ENCODE measurements at regions not wholly inside any gene's neighbourhood (a gene's known extent, or its start where the extent isn't known, plus 50 kb on each side); places are given as distances from the start of the nearest gene placed in this dataset.

- TF ChIP-seq EGR1 (IDR thresholded peaks at IDR 0.05; ENCODE audit: borderline replicate concordance, low read depth, low read length) (no peak), CTBP2 (IDR thresholded peaks at IDR 0.05; ENCODE audit: borderline replicate concordance, insufficient read depth, insufficient read length, low read length) (no peak), SP2 (IDR thresholded peaks at IDR 0.05; ENCODE audit: low read length) (no peak), FOSL1 (IDR thresholded peaks at IDR 0.05; ENCODE audit: insufficient read depth, low read depth, low read length) (no peak)
- no peak overlapping the region for H3K14ac ChIP-seq (ENCODE audit: insufficient read length)
- no peak overlapping the region for H3K9ac ChIP-seq (replicated peaks in 1 of 4; ENCODE audit: extremely low read depth in 1 of 4, low read depth in 3 of 4, low read length in 3 of 4)
- H4K5ac ChIP-seq (ENCODE audit: insufficient read length, low read depth, low read length), result no peak overlapping the region
- H3K4me2 ChIP-seq (ENCODE audit: insufficient read depth in 1 of 2, low read depth in 2 of 2, low read length in 2 of 2), result no peak overlapping the region
- no peak for DNase-seq (ENCODE audit: low read depth in 1 of 2, low spot score in 2 of 2)
- no peaks in the 10 kb centered on the region for H3K36me3 ChIP-seq (ENCODE audit: control insufficient read depth in 2 of 4, insufficient read depth in 4 of 4, low read length in 3 of 4)
- H3K9me3 ChIP-seq (ENCODE audit: insufficient read depth in 2 of 2, low read depth in 1 of 2, low read length in 1 of 2), result no peaks in the 10 kb centered on the region
- no peak for FAIRE-seq
- no peak overlapping the region for H2BK15ac ChIP-seq (ENCODE audit: low read length)
- no peak overlapping the region for H3K27ac ChIP-seq (ENCODE audit: low read depth, low read length)
- H3K18ac ChIP-seq (ENCODE audit: extremely low read depth, low read length), result no peak overlapping the region
- no peaks in the 10 kb centered on the region for H3K27me3 ChIP-seq (replicated peaks in 1 of 4; ENCODE audit: control insufficient read depth in 3 of 4, extremely low read depth in 1 of 4, insufficient read depth in 3 of 4, low read length in 3 of 4)
- H3K4ac ChIP-seq (replicated peaks; ENCODE audit: insufficient read length, low read depth, low read length), result no peak overlapping the region
- no peaks in the 10 kb centered on the region; the same call in 1 of the 2 replicates for H3K23me2 ChIP-seq (ENCODE audit: low read depth, low read length)
- 91% methylated on average over 3 of the region's 3 CpGs; no CpG with 5 or more reads in 1 of the 2 experiments for WGBS, 2 experiments (ENCODE audit: extremely low coverage in 1 of 2, insufficient coverage in 1 of 2, insufficient read length in 1 of 2, insufficient replicate concordance in 2 of 2, low coverage in 1 of 2, low lambda C conversion rate in 2 of 2, missing lambda C conversion rate in 1 of 2)
- H3K79me2 ChIP-seq (ENCODE audit: control insufficient read depth in 1 of 2, insufficient read depth in 2 of 2, low read length in 2 of 2), result no peaks in the 10 kb centered on the region
- H2AK5ac ChIP-seq (ENCODE audit: low read depth, low read length), result no peak overlapping the region
- no peak overlapping the region for H4K8ac ChIP-seq (ENCODE audit: extremely low read depth, insufficient read depth, low read length)
- no peaks in the 10 kb centered on the region for H3K79me1 ChIP-seq (ENCODE audit: low read depth, low read length)
- ChIA-PET CTCF (ENCODE audit: partially characterized antibody) (interaction anchor here (0.6 kb wide), 1 partner anchor 18 kb away, joined by 3 read pairs; no protein-coding TSS in a partner anchor), POLR2A (ENCODE audit: partially characterized antibody) (no interaction called here)
- no peak overlapping the region for H2BK20ac ChIP-seq (ENCODE audit: low read length)
- no peak overlapping the region for H3K4me3 ChIP-seq (ENCODE audit: extremely low read depth in 1 of 4, insufficient read depth in 2 of 4, low read depth in 3 of 4, low read length in 4 of 4)
- no peaks in the 10 kb centered on the region for H4K20me1 ChIP-seq (replicated peaks in 1 of 2; ENCODE audit: control insufficient read depth in 1 of 2, insufficient read depth in 2 of 2, low read length in 2 of 2)
- H2BK120ac ChIP-seq (replicated peaks; ENCODE audit: low read depth, low read length), result no peak overlapping the region
- H4K91ac ChIP-seq (replicated peaks; ENCODE audit: insufficient read length, low read length), result no peak overlapping the region
- H2BK5ac ChIP-seq (ENCODE audit: low read depth, low read length), result no peak overlapping the region
- H2BK12ac ChIP-seq (ENCODE audit: low read depth, low read length), result no peak overlapping the region
- no peaks in the 10 kb centered on the region for H3K4me1 ChIP-seq (replicated peaks in 1 of 4; ENCODE audit: control insufficient read depth in 3 of 4, insufficient read depth in 4 of 4, low read length in 3 of 4)
- H3K23ac ChIP-seq (ENCODE audit: insufficient read length), result no peak overlapping the region
- no peak overlapping the region for H2AFZ ChIP-seq (ENCODE audit: low read length)
- no peak overlapping the region for H3K56ac ChIP-seq (replicated peaks; ENCODE audit: insufficient read length, low read depth, low read length)
Observed at GRCh38 chrX:139023531-139023930, 312.0 kb upstream of the FGF13 start.
